HepG2 (cell line): ENCODE measurements at regions not wholly inside any gene's neighbourhood (a gene's known extent, or its start where the extent isn't known, plus 50 kb on each side); places are given as distances from the start of the nearest gene placed in this dataset.
A peak's percentile ranks its signal among the peaks of the same experiment; 100 is the strongest.
"Not testable (repeated sequence)": the region's sequence is repeated elsewhere in the genome, so short reads cannot be mapped to it uniquely, and the experiment has no call there.

Experiments
- CEBPB ChIP-seq: IDR thresholded peaks from 2 replicates; pipeline ENCODE4 v1.6.1; 2011; ENCODE audit warnings: low read depth, low read length, improper control_type of control experiment, borderline replicate concordance
- HDAC2 ChIP-seq: sonication (generic); formaldehyde crosslinking; IDR thresholded peaks from 2 replicates; pipeline ENCODE4 v1.4.0; 2020; ENCODE audit warnings: missing genetic modification reagents
- PCBP1 ChIP-seq: fragments of 200-400 bp; formaldehyde crosslinking; IDR thresholded peaks from 2 replicates; pipeline ENCODE4 v1.6.1; 2017; ENCODE audit warnings: mild to moderate bottlenecking, low read depth, low read length, borderline replicate concordance
- RERE ChIP-seq: IDR thresholded peaks from 2 replicates; pipeline ENCODE4 v1.6.1; 2016; ENCODE audit warnings: low read depth, missing genetic modification reagents, missing compliant biosample characterization
- ZSCAN30 ChIP-seq: sonication (generic); formaldehyde crosslinking; IDR thresholded peaks from 2 replicates; pipeline ENCODE4 v1.5.0; 2020; ENCODE audit warnings: mild to moderate bottlenecking, missing genetic modification reagents
- TF ChIP-seq, protein P1 (sequence below): sonication (generic); formaldehyde crosslinking; IDR thresholded peaks from 2 replicates; pipeline ENCODE4 v1.5.0; 2020; ENCODE audit warnings: mild to moderate bottlenecking, missing genetic modification reagents, moderate library complexity
- TF ChIP-seq, protein P2 (sequence below): sonication (generic); formaldehyde crosslinking; IDR thresholded peaks from 2 replicates; pipeline ENCODE4 v1.5.1; 2020; ENCODE audit warnings: mild to moderate bottlenecking, missing genetic modification reagents, moderate library complexity

GRCh38 chr16:88182967-88183881 lies 199.5 kb upstream of the ZNF469 start:
- TF ChIP-seq, protein P1, sequence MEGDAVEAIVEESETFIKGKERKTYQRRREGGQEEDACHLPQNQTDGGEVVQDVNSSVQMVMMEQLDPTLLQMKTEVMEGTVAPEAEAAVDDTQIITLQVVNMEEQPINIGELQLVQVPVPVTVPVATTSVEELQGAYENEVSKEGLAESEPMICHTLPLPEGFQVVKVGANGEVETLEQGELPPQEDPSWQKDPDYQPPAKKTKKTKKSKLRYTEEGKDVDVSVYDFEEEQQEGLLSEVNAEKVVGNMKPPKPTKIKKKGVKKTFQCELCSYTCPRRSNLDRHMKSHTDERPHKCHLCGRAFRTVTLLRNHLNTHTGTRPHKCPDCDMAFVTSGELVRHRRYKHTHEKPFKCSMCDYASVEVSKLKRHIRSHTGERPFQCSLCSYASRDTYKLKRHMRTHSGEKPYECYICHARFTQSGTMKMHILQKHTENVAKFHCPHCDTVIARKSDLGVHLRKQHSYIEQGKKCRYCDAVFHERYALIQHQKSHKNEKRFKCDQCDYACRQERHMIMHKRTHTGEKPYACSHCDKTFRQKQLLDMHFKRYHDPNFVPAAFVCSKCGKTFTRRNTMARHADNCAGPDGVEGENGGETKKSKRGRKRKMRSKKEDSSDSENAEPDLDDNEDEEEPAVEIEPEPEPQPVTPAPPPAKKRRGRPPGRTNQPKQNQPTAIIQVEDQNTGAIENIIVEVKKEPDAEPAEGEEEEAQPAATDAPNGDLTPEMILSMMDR: peak; percentile 42
- TF ChIP-seq HDAC2 (CRISPR knock-in tag); CEBPB; RERE (CRISPR knock-in tag); ZSCAN30 (CRISPR knock-in tag); PCBP1: not testable (repeated sequence)
- TF ChIP-seq, protein P2, sequence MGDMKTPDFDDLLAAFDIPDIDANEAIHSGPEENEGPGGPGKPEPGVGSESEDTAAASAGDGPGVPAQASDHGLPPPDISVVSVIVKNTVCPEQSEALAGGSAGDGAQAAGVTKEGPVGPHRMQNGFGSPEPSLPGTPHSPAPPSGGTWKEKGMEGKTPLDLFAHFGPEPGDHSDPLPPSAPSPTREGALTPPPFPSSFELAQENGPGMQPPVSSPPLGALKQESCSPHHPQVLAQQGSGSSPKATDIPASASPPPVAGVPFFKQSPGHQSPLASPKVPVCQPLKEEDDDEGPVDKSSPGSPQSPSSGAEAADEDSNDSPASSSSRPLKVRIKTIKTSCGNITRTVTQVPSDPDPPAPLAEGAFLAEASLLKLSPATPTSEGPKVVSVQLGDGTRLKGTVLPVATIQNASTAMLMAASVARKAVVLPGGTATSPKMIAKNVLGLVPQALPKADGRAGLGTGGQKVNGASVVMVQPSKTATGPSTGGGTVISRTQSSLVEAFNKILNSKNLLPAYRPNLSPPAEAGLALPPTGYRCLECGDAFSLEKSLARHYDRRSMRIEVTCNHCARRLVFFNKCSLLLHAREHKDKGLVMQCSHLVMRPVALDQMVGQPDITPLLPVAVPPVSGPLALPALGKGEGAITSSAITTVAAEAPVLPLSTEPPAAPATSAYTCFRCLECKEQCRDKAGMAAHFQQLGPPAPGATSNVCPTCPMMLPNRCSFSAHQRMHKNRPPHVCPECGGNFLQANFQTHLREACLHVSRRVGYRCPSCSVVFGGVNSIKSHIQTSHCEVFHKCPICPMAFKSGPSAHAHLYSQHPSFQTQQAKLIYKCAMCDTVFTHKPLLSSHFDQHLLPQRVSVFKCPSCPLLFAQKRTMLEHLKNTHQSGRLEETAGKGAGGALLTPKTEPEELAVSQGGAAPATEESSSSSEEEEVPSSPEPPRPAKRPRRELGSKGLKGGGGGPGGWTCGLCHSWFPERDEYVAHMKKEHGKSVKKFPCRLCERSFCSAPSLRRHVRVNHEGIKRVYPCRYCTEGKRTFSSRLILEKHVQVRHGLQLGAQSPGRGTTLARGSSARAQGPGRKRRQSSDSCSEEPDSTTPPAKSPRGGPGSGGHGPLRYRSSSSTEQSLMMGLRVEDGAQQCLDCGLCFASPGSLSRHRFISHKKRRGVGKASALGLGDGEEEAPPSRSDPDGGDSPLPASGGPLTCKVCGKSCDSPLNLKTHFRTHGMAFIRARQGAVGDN: not testable (repeated sequence)
